IPS-15b (cell line): ENCODE measurements at regions not wholly inside any gene's neighbourhood (a gene's known extent, or its start where the extent isn't known, plus 50 kb on each side); places are given as distances from the start of the nearest gene placed in this dataset.

Source experiments
- H3K27me3 ChIP-seq: one replicate; pipeline ENCODE4 v1.6.1; 2013; ENCODE audit warnings: low read length; ENCODE audit not compliant: control insufficient read depth, insufficient read depth
- H3K36me3 ChIP-seq: one replicate; pipeline ENCODE4 v1.6.1; 2013; ENCODE audit warnings: low read length; ENCODE audit not compliant: control insufficient read depth, insufficient read depth
- H3K4me1 ChIP-seq: one replicate; pipeline ENCODE4 v1.6.1; 2013; ENCODE audit warnings: mild to moderate bottlenecking, low read length; ENCODE audit not compliant: control insufficient read depth, insufficient read depth
- H3K4me3 ChIP-seq: one replicate; pipeline ENCODE4 v1.5.1; 2013; ENCODE audit warnings: low read depth, low read length
- H3K9ac ChIP-seq: one replicate; pipeline ENCODE4 v1.6.1; 2013; ENCODE audit warnings: low read depth, mild to moderate bottlenecking, low read length
- H3K9me3 ChIP-seq: one replicate; pipeline ENCODE4 v1.6.1; 2013; ENCODE audit warnings: mild to moderate bottlenecking, low read length; ENCODE audit not compliant: control insufficient read depth, insufficient read depth

DNA sequence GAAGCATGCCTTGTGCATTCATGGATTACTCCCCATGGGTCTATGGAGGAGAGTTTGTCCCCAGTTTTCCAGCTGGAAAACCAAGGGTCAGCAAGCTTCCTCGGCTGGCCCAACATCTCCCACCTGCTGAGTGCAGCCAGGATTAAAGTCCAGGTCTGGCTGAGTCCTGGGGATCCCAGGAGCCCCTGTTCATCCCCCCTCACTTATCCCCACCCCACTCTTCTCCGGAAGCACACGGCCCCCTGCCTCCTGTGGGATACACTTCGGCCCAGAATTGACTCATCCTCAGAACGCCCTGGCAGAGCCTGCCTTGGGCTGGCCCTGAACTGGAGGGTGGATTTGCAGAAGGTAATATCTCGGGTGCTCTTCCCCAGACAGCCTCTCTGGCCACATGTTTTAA, 276.1 kb downstream of the NPHP4 start:
- H3K27me3 ChIP-seq = no peaks in the 10 kb centered on the region
- H3K4me3 ChIP-seq = no peak overlapping the region
- no peaks in the 10 kb centered on the region for H3K4me1 ChIP-seq
- H3K9me3 ChIP-seq = no peaks in the 10 kb centered on the region
- H3K36me3 ChIP-seq = peaks cover 2% of the 10 kb centered on the region
- H3K9ac ChIP-seq = no peak overlapping the region

DNA sequence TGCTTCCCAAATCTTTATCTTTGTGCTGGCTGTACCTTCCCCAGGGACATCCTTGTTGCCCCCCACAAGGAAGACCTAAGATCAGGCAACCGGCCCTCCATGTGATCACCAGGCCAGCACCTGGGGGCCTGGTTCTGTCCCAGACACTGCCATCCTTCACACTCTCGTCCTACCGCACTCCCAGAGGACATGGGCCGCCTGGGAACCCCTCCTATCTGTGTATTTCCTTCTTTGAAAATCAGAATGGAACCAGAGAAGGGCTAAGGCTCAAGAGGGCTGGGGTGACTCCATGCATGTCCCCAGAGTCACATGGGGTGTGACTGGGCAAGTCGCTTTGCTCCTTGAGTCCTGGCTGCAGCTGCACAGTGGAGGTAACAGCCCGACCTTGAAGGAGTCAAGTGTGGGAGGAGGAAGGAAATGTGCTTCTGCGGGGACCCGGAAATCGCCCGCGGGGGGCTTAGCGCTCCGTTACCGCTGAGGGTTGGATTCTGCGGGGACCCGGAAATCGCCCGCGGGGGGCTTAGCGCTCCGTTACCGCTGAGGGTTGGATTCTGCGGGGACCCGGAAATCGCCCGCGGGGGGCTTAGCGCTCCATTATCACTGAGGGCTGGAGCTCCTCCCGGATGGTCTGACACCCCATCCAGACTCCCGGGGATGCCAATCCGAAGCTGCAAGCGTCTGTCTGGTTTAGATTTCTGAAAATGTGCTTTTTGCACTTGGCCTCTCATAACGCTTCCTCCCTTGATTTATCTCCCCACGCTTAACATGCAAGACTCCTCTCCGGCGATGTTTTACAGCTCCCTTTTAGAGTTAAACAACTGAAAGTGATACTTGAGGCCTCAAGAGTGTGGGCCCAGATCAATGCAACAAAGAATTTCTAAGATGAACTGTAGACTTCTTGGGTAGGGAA, 278.9 kb downstream of the NPHP4 start:
- peaks cover 2% of the 10 kb centered on the region for H3K36me3 ChIP-seq
- H3K27me3 ChIP-seq = no peaks in the 10 kb centered on the region
- no peaks in the 10 kb centered on the region for H3K9me3 ChIP-seq
- no peaks in the 10 kb centered on the region for H3K4me1 ChIP-seq
- H3K4me3 ChIP-seq = no peak overlapping the region
- no peak overlapping the region for H3K9ac ChIP-seq

DNA sequence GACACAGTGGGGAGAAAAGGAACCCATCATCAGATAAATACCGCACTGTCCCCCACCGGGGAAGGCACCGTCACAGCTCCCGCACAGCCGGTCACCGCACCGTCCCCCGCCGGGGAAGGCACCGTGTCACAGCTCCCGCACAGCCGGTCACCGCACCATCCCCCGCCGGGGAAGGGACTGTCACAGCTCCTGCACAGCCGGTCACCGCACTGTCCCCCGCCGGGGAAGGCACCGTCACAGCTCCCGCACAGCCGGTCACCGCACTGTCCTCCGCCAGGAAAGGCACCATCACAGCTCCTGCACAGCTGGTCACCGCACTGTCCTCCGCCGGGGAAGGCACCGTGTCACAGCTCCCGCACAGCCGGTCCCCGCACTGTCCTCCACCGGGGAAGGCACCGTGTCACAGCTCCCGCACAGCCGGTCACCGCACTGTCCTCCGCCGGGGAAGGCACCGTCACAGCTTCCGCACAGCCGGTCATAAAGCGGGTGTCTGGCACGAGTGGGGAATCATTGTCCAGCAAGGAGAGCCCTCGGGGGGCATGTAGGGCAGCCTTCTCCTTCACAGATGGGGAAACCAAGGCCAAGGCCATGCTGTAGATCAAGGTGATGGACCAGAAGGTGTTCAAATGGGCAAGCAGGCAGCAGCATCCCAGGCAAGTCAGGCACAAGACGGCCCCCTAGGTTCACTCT, 280.1 kb downstream of the NPHP4 start:
- peaks cover 2% of the 10 kb centered on the region for H3K36me3 ChIP-seq
- no peaks in the 10 kb centered on the region for H3K4me1 ChIP-seq
- H3K4me3 ChIP-seq = no peak overlapping the region
- no peak overlapping the region for H3K9ac ChIP-seq
- no peaks in the 10 kb centered on the region for H3K27me3 ChIP-seq
- no peaks in the 10 kb centered on the region for H3K9me3 ChIP-seq

DNA sequence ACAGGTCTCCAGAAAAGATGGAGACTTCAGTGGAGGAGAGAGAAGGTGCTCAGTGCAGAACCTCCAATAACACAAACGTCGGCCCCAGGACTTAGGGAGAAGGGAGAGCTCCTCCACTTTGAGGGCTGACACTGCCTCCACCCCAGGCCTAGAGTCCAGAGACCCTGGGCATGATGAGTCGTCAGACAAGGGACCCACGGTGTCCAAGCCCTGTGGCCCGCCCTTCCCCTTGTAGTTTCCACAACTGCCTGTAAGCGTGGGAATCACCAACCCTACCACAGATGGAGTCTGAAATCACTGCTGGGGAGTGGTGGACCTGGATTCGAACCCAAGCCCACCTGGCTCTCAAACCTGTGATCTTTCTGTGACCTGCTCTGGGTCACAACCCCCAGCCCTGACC, 281.1 kb downstream of the NPHP4 start:
- no peak overlapping the region for H3K9ac ChIP-seq
- H3K4me1 ChIP-seq = no peaks in the 10 kb centered on the region
- no peaks in the 10 kb centered on the region for H3K9me3 ChIP-seq
- H3K27me3 ChIP-seq = no peaks in the 10 kb centered on the region
- H3K36me3 ChIP-seq = peaks cover 2% of the 10 kb centered on the region
- no peak overlapping the region for H3K4me3 ChIP-seq

DNA sequence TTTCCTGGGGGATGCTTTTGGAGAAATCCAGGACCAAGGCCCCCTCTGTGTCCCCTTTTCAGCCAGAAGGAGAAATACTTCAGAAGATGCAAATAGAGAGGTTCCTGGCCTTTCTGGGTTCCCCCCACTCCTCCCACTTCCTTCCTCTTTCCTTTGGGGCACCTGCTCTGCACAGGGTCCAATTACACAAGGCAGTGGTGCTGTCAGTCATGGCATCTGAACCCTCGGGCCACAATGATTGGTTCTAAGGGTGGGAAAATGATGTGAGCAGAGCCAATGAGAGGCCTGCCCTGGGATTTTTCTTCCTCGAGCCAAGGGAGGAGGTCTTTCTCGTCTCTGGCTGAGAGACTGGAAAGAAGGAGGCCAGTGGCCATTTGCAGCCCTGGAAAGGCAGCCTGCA, 282.2 kb downstream of the NPHP4 start:
- Histone ChIP-seq H3K9me3 (no peaks in the 10 kb centered on the region), H3K36me3 (peaks cover 2% of the 10 kb centered on the region), H3K27me3 (no peaks in the 10 kb centered on the region), H3K4me3 (no peak overlapping the region), H3K4me1 (no peaks in the 10 kb centered on the region), H3K9ac (no peak overlapping the region)

DNA sequence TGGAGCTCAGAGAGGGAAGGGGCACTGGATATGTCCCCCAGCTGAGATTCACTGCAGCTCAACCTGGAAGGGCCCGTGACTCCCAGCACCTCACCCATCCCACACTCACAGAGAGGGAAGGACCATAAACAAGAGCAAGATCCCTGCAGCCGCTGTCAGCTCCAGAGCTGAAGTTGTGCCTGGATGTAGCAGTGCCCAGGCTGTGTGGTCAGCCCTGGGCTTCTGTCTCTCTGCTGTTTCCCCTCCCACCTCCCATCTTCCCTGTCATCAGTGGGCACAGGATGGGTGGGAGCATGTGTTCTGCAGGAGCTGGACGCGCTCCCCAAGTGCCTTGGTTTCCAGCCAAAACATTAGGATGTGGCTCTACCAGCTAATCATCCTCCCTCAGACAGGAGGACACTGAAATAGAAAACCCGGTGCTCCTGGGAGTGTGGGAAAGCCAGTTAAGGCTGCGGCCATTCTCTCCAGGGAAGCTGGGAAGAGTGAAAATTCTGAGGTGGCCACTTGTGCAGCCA, 282.7 kb downstream of the NPHP4 start:
- H3K4me3 ChIP-seq = no peak overlapping the region
- H3K9ac ChIP-seq = no peak overlapping the region
- H3K36me3 ChIP-seq = peaks cover 2% of the 10 kb centered on the region
- H3K27me3 ChIP-seq = no peaks in the 10 kb centered on the region
- H3K9me3 ChIP-seq = no peaks in the 10 kb centered on the region
- no peaks in the 10 kb centered on the region for H3K4me1 ChIP-seq

DNA sequence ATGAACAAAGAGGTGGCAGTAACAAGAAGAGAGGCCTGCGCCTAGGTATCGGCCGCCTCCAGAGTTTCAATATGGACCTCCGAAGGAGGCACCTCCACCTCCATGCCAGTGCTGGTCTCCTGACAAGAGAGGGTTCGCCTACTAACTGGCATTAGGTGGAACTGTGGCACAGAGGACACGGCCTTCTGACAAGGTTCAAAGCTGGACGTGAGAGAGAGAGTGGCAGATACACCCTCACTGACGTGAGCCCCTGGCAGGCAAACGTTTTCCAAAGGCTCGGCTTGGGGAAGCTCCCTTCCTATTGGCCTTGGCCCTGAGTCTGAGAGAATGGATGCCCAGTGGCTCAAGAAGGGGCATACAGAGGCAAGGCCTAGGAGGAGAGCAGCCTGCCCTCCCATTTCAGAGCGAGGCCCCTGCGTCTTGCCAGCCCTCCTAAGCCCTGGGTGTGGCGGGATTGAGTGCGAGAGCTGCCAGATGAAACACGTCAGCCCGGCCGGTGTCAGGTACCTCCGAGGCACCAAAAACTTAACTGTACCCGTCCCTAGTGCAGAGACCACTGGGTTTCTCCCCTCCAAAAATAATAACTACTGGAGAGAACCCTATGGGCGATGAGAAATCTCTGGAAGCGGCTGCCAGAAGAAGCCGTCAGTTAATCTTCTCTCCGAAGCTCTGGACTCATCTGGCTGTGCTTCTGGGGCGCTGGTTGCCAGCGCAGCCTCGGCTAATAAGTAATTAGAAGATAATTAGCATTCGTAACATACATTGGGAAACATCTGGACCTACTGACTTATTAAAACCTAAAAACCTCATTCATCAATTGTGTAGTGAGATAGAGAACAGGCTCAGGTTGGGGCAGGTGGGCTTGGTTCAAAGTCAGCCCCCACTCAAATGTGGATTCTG, 283.6 kb downstream of the NPHP4 start:
- Histone ChIP-seq H3K9me3 (no peaks in the 10 kb centered on the region), H3K27me3 (no peaks in the 10 kb centered on the region), H3K9ac (no peak overlapping the region), H3K4me3 (no peak overlapping the region), H3K4me1 (no peaks in the 10 kb centered on the region), H3K36me3 (no peaks in the 10 kb centered on the region)

DNA sequence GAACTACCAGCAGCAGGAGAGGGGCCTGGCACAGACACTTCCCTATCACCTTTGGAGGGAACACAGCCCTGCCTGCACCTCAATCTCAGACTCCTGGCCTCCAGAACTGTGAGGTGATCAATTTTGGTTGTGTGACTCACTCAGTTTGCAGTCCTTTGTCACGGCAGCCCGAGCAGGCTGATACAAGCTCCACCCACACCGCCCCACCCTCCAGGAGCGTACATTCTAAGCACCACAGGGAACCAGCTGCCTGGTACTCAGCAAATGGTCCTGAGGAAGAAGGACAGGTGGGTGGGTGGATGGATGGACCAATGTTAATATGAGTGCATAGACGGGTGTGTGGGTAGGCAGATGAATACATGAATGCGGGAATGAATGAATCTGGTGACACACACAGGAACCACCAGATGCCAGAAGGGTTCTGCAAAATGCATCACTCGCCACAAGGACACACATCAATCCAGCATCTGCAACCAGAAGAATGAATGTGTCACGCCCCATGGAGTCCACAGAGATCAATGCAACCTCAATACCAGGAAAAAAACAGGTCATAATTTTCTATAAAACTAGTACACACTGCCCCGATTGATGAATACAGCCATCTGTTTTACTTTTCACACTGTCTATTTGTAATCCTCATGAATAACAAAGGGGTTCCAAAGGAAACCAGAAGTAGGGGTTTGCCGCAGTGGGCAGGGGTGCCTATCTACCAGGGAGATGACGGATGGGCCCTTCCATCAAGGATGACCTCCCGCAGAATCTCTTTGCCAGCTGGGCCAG, 284.5 kb downstream of the NPHP4 start:
- Histone ChIP-seq H3K4me1 (no peaks in the 10 kb centered on the region), H3K9ac (no peak overlapping the region), H3K36me3 (no peaks in the 10 kb centered on the region), H3K27me3 (no peaks in the 10 kb centered on the region), H3K4me3 (no peak overlapping the region), H3K9me3 (no peaks in the 10 kb centered on the region)

DNA sequence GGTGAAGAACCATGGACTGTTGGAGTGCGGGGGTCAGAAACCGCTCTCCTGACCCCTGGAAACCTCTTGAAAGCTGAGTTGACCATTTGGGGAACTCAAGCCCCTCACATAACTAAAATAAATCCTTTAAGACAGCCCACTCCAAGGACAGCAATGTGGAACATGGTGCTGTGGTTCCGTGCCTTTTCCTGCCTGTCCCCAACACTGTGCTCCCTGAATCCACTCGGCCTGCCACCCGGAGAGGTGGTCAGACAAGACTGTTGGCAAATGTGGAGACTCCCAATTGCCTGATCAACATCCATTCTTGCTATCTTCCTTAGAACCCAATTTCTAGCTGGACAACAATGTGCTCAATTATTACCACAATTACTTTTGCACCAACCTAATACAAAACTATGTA, 286.0 kb downstream of the NPHP4 start:
- Histone ChIP-seq H3K36me3 (no peaks in the 10 kb centered on the region), H3K4me3 (no peak overlapping the region), H3K4me1 (no peaks in the 10 kb centered on the region), H3K27me3 (no peaks in the 10 kb centered on the region), H3K9ac (no peak overlapping the region), H3K9me3 (no peaks in the 10 kb centered on the region)

DNA sequence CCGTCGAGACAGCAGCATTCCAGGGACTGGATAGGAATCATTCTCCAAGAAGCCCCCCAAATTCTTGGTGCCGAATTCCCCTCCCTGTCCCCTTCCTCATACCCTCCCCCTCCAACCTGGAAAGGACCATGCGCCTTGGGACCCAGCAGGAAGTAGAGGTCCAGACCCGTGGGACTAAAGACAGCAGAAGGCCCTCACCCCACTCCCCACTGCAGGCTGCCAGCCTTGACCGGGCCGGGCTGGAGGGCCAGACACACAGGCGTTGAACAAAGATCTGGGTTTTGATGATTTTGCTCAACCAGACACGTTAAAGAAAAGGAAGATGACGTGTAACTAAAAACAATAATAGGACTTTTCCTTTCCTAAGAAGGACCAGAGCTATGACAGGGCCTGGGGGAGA, 286.5 kb downstream of the NPHP4 start:
- no peak overlapping the region for H3K4me3 ChIP-seq
- no peak overlapping the region for H3K9ac ChIP-seq
- no peaks in the 10 kb centered on the region for H3K9me3 ChIP-seq
- H3K36me3 ChIP-seq = no peaks in the 10 kb centered on the region
- no peaks in the 10 kb centered on the region for H3K4me1 ChIP-seq
- no peaks in the 10 kb centered on the region for H3K27me3 ChIP-seq
